HEK293 (cell line): ENCODE measurements at regions not wholly inside any gene's neighbourhood (a gene's known extent, or its start where the extent isn't known, plus 50 kb on each side); places are given as distances from the start of the nearest gene placed in this dataset.

ENCODE experiments used
- CTCF ChIP-seq: fragments of 450-650 bp; formaldehyde crosslinking; IDR thresholded peaks from 2 replicates; pipeline ENCODE4 v1.5.1; 2016; ENCODE audit warnings: missing biosample characterization, missing genetic modification characterization
- RBAK ChIP-seq: fragments of 450-650 bp; formaldehyde crosslinking; IDR thresholded peaks from 2 replicates; pipeline ENCODE4 v1.5.1; 2016; ENCODE audit warnings: missing biosample characterization, missing genetic modification characterization
- ZBTB7A ChIP-seq: fragments of 450-650 bp; formaldehyde crosslinking; IDR thresholded peaks from 2 replicates; pipeline ENCODE4 v1.5.1; 2016; ENCODE audit warnings: low read depth, missing biosample characterization, missing genetic modification characterization
- ZFHX2 ChIP-seq: fragments of 450-650 bp; formaldehyde crosslinking; conservative IDR thresholded peaks from 2 replicates; pipeline ENCODE4 v1.5.1; 2016; ENCODE audit warnings: missing biosample characterization, missing genetic modification characterization
- ZFP3 ChIP-seq: fragments of 450-650 bp; formaldehyde crosslinking; IDR thresholded peaks from 2 replicates; pipeline ENCODE4 v1.5.1; 2016; ENCODE audit warnings: low read depth, missing biosample characterization, missing genetic modification characterization
- ZNF354C ChIP-seq: fragments of 450-650 bp; formaldehyde crosslinking; IDR thresholded peaks from 2 replicates; pipeline ENCODE4 v1.5.1; 2016; ENCODE audit warnings: missing biosample characterization, missing genetic modification characterization, low read depth, borderline replicate concordance
- ZNF639 ChIP-seq: fragments of 450-650 bp; formaldehyde crosslinking; IDR thresholded peaks from 2 replicates; pipeline ENCODE4 v1.5.1; 2016; ENCODE audit warnings: missing biosample characterization, missing genetic modification characterization
- ZNF670 ChIP-seq: fragments of 450-650 bp; formaldehyde crosslinking; IDR thresholded peaks from 2 replicates; pipeline ENCODE4 v1.5.1; 2016; ENCODE audit warnings: missing biosample characterization, missing genetic modification characterization, low read depth
- ZNF692 ChIP-seq: fragments of 450-650 bp; formaldehyde crosslinking; IDR thresholded peaks from 2 replicates; pipeline ENCODE4 v1.5.1; 2016; ENCODE audit warnings: missing biosample characterization, missing genetic modification characterization
- TF ChIP-seq, protein P1 (sequence below): fragments of 450-650 bp; formaldehyde crosslinking; IDR thresholded peaks from 2 replicates; pipeline ENCODE4 v1.5.1; 2016; ENCODE audit warnings: missing biosample characterization, missing genetic modification characterization
- TF ChIP-seq, protein P2 (sequence below): sonication (generic); formaldehyde crosslinking; IDR thresholded peaks from 2 replicates; pipeline ENCODE4 v1.8.1; 2022; ENCODE audit warnings: mild to moderate bottlenecking, moderate library complexity, missing genetic modification reagents

DNA sequence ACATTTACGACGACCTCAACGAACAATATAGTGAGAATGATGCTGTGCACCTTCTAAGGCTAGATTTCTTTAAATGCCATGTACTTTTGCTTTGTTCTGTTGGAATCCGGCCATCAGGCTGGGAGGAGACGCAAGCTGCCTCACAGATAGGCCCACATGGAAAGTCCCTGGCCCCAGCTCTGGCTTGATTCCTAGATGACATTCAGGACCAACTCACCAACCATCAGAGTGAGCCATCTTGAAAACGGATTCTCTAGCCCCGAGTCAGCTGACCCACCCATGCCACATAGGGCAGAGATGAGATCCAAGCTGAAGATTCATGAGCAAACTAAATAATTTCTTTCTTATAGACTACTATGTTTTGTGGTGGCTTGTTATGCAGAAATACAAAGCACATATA, 164.4 kb downstream of the ZNF281 start:
- TF ChIP-seq ZFP3 (no peak), RBAK (tag by site-specific recombination) (no peak), ZBTB7A (tag by site-specific recombination) (no peak), CTCF (tag by site-specific recombination) (no peak), ZNF639 (tag by site-specific recombination) (no peak), ZNF692 (tag by site-specific recombination) (no peak), ZFHX2 (tag by site-specific recombination) (no peak), ZNF354C (tag by site-specific recombination) (no peak), ZNF670 (tag by site-specific recombination) (no peak)
- TF ChIP-seq, protein P1, sequence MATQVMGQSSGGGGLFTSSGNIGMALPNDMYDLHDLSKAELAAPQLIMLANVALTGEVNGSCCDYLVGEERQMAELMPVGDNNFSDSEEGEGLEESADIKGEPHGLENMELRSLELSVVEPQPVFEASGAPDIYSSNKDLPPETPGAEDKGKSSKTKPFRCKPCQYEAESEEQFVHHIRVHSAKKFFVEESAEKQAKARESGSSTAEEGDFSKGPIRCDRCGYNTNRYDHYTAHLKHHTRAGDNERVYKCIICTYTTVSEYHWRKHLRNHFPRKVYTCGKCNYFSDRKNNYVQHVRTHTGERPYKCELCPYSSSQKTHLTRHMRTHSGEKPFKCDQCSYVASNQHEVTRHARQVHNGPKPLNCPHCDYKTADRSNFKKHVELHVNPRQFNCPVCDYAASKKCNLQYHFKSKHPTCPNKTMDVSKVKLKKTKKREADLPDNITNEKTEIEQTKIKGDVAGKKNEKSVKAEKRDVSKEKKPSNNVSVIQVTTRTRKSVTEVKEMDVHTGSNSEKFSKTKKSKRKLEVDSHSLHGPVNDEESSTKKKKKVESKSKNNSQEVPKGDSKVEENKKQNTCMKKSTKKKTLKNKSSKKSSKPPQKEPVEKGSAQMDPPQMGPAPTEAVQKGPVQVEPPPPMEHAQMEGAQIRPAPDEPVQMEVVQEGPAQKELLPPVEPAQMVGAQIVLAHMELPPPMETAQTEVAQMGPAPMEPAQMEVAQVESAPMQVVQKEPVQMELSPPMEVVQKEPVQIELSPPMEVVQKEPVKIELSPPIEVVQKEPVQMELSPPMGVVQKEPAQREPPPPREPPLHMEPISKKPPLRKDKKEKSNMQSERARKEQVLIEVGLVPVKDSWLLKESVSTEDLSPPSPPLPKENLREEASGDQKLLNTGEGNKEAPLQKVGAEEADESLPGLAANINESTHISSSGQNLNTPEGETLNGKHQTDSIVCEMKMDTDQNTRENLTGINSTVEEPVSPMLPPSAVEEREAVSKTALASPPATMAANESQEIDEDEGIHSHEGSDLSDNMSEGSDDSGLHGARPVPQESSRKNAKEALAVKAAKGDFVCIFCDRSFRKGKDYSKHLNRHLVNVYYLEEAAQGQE (tag by site-specific recombination), result no peak
- TF ChIP-seq, protein P2, sequence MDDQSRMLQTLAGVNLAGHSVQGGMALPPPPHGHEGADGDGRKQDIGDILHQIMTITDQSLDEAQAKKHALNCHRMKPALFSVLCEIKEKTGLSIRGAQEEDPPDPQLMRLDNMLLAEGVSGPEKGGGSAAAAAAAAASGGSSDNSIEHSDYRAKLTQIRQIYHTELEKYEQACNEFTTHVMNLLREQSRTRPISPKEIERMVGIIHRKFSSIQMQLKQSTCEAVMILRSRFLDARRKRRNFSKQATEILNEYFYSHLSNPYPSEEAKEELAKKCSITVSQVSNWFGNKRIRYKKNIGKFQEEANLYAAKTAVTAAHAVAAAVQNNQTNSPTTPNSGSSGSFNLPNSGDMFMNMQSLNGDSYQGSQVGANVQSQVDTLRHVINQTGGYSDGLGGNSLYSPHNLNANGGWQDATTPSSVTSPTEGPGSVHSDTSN (CRISPR knock-in tag), result no peak
